DMS 273 (cell line): ENCODE measurements at regions not wholly inside any gene's neighbourhood (a gene's known extent, or its start where the extent isn't known, plus 50 kb on each side); places are given as distances from the start of the nearest gene placed in this dataset.
"Not testable (repeated sequence)": the region's sequence is repeated elsewhere in the genome, so short reads cannot be mapped to it uniquely, and the experiment has no call there.

ENCODE experiments used
- DNase-seq: peaks from one replicate; lab custom pipeline; 2025; ENCODE audit not compliant: unreplicated experiment; lab: John Stamatoyannopoulos, UW

DNA sequence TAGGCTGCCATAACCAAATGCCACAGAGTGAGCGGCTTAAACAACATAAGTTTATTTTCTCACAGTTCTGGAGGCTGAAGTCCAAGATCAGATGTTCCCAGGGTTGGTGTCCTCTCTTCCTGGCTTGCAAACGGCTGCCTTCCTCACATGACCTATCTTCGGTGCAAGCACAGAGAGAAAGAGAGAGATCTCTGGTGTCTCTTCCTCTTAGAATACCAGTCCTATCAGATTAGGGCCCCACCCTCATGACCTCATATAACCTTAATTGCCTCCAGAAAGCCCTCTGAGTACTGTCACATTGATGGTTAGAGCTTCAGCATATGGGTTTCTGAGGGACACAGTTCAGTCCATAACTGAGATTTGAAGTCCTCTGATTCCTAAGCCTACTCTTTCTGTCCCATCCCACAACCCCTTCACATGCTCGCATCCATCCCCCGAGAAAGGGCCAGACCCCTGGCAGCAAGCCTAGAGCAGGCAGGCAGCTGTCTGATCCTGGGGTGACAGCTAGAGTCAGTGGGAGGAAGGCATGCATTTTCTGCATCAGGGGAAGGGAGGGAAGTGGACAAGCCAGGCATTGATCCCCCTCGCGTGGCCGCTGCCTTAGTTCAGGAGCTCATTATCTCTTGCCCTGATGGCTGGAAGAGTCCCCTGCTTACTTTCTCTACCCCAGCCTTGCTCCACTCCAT, 114.1 kb downstream of the FAR1 start:
- peak; percentile 25 for DNase-seq

GRCh38 chr11:13784441-13784840, 116.0 kb downstream of the FAR1 start:
- DNase-seq, result peak; percentile 21

DNA sequence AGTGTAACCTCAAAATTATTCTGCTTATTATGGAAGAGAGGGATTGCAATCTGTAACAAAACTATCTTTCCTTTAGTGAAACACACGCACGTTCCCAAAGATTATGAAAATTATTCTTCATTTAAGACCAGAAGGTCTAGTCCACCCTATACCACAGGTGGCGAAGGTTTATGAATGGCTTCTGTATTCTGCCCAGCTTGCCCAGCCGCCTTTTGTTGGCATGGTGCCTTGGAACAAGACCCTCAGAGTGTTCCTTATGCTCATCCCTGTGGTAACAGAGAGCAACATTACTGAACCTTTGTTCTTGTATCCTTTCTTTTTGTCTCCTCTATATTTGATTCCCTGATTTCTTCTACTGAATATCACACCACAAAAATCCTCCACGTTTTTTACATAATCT, 116.4 kb downstream of the FAR1 start:
- peak; percentile 73 for DNase-seq

DNA sequence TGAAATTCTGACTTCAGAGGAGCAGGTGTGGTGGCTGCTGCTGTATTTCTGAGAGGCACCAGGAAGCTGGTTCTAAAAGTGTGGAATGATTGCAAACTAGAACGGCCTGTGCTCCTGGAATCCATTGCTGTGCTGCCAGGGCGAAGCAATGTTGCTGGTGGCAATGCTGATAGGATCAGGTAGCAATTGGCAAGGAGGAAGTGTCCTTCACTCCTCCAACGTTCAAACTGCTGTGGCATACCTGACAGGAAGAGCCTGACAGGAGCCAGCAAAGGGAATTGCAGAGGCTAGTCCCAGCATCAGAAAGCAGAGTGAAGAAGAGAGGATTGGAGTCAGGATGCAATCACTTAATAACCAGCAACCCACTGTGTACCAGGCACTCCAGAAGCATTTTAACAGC, 118.2 kb downstream of the FAR1 start:
- no peak for DNase-seq

- not testable (repeated sequence) for DNase-seq
Measured at GRCh38 chr11:13797616-13798015, 129.1 kb downstream of the FAR1 start.

DNA sequence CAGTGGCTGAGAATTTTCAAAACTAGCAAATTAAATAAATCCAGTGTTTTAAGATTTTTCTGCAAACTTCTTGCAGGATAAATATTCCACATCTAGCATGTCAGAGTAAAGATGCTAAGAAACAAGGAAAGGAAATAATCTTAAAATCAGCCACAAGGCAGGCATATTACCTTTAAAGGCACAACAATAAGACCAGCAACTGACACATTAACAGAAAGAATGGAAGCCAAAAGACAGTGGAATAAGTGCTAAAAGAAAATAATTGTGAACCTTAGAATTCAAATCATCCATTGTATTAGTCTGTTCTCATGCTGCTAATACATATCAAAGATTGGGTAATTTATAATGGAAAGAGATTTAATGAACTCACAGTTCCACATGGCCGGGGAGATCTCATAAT, 132.4 kb downstream of the FAR1 start:
- no peak for DNase-seq

DNA sequence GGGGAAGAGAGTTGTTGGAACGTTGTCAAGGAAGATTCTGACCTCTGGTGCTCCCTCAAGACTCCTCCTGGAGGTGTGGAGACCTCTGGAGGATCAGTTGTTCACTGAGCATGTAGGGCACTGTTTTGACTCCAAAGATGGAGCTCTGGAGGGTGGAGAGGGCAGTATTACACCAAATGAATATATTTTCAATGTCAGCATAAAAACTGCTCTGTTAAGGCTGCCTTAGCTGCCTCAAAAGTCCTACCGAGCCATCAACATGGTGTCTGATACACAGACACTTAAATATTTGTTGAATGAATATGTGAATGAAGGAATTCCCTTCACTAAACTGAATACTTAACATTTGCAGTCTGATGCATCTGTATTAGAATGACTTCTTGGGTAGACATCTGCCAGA, 144.2 kb upstream of the SPON1 start:
- no peak for DNase-seq

DNA sequence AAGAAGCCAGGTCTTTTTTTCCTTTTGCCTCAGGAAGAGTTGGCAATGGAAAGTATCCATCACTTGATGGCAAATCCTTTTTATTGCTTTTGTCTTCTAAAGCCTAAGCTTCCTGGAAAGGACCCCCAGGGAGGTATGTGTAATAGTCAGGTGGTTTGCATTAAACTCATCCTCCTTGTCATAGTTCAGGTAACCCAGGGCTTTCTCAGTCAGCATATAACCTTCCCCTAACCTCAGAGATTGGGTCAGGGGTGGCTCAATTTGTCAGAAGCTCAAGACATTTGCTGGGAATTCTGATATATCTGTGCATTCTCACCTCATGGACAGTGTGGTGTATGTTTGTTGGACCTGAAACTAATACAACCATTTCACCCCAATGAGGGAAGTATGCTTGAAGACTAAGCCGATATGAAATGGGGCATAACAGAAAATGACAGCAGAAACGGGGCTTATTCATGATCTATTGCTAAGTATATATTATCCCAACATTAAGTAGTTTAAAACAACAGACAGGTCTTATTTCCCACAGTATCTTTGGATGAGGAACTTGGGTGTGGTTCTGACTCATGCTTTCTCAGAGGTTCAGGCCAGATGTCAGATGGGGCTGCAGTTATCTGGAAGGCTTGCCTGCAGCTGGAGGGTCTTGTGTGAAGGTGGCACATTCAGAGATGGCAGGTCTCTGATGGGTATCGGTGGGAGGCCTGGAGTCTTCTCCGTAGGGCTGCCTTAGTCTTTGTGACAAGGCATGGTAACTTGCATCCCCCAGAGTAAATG, 135.8 kb upstream of the SPON1 start:
- no peak for DNase-seq

DNA sequence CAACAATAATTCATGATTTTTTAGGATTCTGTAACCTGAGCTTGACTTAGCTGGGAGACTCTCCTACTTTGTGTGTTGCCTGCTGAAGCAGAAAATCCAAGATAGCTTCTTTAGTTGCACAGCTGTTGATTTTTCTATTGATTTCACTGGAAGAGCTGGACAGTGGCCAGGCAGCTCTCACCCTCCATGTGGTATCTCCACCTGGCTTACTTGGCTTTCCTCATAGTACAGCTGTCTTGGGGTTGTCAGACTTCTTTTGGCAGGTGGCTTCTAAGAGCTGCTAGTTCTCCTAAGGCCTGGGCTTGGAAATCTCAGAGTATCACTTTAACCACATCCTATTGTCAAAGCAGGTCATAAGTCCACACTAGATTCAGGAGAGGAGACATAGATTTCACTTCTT, 130.8 kb upstream of the SPON1 start:
- peak; percentile 93 for DNase-seq

DNA sequence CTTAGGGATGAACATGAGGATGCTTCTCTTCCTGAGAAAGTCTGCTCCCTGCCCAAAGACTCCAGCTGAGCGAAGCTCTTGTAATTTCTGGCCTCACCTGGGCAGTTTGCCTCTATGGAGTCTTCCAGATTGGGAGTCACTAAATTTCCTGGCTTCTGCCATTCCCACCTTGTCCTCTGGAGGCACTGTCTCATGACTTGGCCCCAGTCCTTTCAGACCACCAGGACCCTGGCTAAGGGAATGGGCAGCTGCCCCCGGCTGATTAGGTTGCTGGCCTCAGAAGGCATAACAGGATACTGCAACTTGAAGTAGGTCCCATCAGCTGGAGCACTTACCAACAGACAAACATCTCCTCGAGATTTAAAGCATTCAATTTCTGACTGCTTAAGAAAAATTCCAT, 128.1 kb upstream of the SPON1 start:
- peak; percentile 31 for DNase-seq

- no peak for DNase-seq
Measured at GRCh38 chr11:13836666-13837065, 125.9 kb upstream of the SPON1 start.

- no peak for DNase-seq
Measured at GRCh38 chr11:13837286-13837685, 125.2 kb upstream of the SPON1 start.

- no peak for DNase-seq
Measured at GRCh38 chr11:13841393-13841792, 121.1 kb upstream of the SPON1 start.

GRCh38 chr11:13848031-13848430, 114.5 kb upstream of the SPON1 start:
- no peak for DNase-seq

DNA sequence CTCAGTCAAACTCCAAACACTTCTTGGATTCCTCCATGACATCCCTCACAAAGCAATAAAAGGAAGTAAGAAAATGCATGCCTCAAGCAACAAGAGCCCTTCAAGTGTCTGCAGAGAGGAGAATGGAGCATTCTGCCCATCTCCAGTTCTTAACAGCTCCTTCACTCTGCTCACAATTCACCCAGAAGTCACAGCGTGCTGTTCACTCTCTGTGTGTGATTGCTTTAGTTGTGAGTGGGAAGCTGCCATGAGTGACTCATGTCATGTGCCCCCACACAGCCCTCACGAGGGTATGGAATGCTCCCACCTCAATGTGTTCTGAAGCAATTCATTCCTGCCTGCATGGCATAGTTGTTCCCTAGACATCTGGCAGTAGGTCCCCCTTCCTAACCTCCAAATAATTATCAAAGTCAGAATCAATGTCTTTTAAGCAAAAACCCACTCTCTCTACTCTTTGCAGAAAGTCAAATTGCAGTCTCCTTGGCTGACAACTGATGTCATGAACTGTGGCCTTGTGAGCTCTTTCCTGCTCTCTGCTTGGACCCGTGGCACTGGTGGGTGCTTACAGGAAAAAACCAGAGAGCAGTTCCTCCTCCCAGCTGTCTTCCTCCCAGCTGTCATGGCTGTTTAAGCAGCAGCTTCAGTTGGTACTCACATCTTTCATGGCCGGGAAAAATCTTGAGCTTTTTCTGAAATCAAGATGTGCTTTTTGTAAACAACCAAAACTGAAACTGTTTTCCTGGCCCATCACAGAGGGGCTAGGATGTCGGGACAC, 112.1 kb upstream of the SPON1 start:
- peak; percentile 5 for DNase-seq

GRCh38 chr11:13851691-13852090, 110.8 kb upstream of the SPON1 start:
- DNase-seq, result no peak

GRCh38 chr11:13852481-13852880, 110.0 kb upstream of the SPON1 start:
- DNase-seq, result no peak

GRCh38 chr11:13857828-13858227, 104.7 kb upstream of the SPON1 start:
- no peak for DNase-seq

GRCh38 chr11:13859892-13860291, 102.6 kb upstream of the SPON1 start:
- DNase-seq, result no peak

GRCh38 chr11:13861411-13861810, 101.1 kb upstream of the SPON1 start:
- DNase-seq, result no peak

GRCh38 chr11:13862845-13863392, 99.6 kb upstream of the SPON1 start:
- no peak for DNase-seq
